HG03103 (cell line): ENCODE measurements at regions not wholly inside any gene's neighbourhood (a gene's known extent, or its start where the extent isn't known, plus 50 kb on each side); places are given as distances from the start of the nearest gene placed in this dataset.

ENCODE experiments used
- ATAC-seq: cut with Tn5 transposase; IDR thresholded peaks from one replicate; pipeline ENCODE4 v1.9.1; 2021; ENCODE audit warnings: low read depth; ENCODE audit not compliant: unreplicated experiment

DNA sequence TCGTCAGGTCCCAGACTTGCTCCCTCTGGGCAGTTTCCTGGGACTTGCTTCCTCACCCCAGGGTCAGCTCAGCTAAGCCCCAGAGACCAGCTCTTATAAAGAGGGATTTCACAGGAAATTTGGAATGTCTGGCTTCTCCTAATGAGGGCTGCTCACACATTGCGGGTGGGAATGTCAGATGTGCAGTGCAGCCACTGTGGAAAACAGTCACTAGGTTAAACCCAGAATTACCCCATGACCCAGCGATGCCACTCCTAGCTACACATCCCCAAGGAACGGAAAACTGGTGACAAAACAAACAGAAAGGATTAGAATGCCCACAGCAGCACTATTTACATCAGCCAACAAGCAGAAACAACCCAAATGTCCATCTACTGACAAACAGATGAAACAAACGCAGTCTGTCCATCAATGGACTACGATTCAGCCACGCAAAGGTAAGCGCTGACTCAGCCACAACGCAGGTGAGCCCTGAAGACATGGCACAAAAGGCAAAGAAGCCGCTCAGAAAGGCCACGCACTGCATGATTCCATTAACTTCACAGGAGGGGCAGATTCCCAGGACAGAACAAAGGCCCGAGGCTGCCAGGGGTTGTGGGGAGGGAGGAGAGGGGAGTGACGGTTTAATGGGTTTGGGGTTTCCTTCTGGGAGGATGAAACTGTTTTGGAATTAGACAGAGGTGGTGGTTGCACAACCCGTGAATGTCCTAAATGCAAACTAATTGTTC lies 63.0 kb downstream of the NCOR2 start:
- ATAC-seq: no peak

- no peak for ATAC-seq
These were observed 64.1 kb downstream of the NCOR2 start for GRCh38 chr12:124503305-124503704.

DNA sequence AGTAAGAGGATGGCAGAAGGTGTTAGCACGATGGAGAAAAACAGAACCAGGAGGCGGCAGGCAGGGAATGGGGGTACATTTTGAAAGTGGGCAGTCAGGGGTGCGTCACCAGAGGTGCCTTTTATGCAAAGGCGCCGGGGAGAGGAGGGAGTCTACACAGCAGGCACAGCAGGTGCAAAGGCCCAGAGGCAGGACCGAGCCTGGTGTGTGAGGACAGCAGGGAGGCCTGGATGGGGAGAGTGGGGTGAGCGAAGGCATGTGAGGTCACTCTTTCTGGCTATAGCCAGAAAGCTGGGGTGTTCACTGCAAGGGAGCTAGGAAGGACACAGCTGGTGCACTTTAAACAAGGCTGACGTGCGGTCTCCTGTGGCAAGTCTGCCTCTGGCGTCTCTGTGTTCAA lies 65.0 kb downstream of the NCOR2 start:
- ATAC-seq: no peak

GRCh38 chr12:124501827-124502226 lies 65.6 kb downstream of the NCOR2 start:
- ATAC-seq: no peak

DNA sequence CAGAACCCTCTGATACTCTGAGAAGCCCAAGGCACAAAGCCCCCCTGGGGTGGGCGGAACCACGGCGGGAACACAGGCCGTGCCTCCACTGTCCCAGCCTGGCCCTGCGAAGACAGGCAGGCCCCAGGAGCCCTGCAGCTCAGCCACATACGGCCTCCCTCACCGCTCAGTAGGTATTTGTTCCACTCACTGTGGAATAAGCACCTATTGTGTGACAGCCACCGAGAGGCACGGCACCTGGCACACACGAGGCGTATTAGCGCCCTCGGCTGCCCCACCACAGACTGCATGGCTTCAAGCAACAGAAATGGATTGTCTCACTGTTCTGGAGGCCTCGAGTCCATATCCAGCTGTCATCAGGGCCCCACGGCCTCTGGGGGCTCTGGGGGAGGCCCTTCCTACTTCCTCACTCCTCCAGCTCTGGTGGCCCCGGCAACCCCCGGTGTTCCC lies 66.3 kb downstream of the NCOR2 start:
- no peak for ATAC-seq

DNA sequence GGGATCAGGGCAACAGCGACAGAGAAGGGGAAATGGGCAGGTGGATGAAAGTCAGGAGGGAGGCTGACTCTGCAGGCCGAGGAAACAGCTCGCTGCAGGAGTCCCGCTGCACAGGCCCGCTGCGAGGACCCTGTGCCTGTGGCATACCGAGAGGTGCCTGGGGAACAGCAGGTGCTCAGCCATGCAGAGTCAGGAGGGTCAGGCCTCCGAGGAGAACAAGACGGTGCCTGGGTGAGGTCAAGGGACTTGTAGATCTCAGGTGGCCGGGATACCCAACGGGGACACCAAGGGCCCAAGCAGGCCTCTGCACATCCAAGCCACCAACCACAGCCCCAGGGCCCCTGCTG lies 67.5 kb downstream of the NCOR2 start:
- no peak for ATAC-seq

DNA sequence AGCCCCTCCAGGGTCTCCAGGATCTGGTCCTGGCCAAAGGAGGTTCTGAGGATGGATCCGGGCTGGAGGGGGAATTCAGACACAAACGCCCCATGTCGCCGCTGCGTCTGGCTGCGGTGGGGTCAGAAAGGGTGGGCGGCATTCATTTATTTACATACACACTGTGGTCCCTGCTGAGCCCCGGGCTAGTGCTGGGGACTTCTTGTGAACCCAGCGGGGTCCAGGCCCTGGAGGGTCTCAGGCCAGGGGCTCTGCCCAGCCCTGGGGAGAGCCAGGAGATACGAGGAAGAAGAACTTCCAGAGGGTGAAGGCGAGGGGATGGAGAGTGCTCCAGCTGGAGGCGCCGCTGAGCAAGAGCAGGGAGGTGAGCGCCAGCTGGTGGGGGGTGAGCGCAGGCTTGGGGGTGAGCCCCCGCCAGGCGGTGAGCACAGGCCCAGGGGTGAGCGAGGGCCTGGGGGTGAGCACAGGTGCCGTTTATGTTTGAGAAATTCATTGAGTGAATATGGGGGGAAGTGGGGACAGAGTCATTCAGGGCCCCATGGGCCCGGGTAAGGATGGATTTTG lies 68.1 kb downstream of the NCOR2 start:
- ATAC-seq: no peak

GRCh38 chr12:124498275-124499189 lies 68.9 kb downstream of the NCOR2 start:
- no peak for ATAC-seq

- no peak for ATAC-seq
These were observed 69.8 kb downstream of the NCOR2 start for GRCh38 chr12:124497658-124498057.

DNA sequence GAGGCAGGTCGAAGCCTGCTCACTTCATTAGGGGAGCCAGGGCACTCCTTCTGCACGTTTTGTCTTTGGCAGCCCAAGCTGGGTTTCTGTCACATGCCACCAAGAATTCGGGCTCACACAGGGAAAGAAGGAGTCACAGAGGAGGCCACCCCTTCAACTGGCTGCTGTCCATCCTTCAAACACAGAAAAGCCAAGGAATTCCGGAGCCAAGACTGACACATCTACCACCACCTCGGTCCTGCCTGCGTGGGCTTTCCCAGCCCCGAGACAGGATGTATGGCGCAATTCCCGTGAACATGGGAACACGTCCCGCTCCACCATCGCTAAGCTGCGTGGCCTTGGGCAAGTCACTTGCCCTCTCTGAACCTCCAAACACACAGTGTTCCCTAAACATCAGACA lies 70.4 kb downstream of the NCOR2 start:
- ATAC-seq: no peak

GRCh38 chr12:124496584-124496983 lies 70.8 kb downstream of the NCOR2 start:
- ATAC-seq: no peak

GRCh38 chr12:124495194-124495983 lies 72.0 kb downstream of the NCOR2 start:
- ATAC-seq: no peak

- ATAC-seq: no peak
These were observed 72.7 kb downstream of the NCOR2 start for GRCh38 chr12:124494751-124495129.

GRCh38 chr12:124493809-124494750 lies 73.3 kb downstream of the NCOR2 start:
- ATAC-seq: peak; percentile 92

- ATAC-seq: no peak
These were observed 74.3 kb downstream of the NCOR2 start for GRCh38 chr12:124492879-124493808.

DNA sequence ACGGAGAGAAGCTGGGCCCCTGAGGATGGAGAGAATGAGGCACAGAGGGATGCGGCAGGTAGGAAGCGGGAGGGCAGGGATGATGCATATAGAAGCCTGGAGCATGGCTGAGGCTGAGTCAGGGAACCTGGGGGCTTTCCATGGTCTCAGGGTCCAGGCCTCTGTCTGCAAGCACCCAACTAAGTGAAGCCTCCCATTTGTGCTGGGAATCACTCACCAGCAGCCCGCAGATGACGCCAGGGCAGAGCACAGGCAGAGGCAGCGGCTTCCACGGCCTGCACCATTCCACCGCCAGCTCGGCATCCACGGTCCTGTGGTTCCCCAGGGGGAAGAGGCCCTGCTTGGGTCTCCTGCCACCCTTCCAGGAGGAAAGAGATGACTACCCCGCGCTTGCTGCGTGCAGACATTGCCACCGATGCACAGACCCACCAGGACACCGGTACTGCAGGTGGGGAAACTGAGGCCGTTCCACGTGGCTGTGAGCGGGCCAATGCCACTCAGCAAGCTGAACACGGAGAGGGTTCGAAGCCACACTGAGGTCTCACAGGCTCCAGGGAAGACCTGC lies 75.5 kb downstream of the NCOR2 start:
- ATAC-seq: no peak

GRCh38 chr12:124491310-124491709 lies 76.1 kb downstream of the NCOR2 start:
- no peak for ATAC-seq

GRCh38 chr12:124490584-124491305 lies 76.7 kb downstream of the NCOR2 start:
- ATAC-seq: no peak
